ENCODE measurements at regions not wholly inside any gene's neighbourhood (a gene's known extent, or its start where the extent isn't known, plus 50 kb on each side); places are given as distances from the start of the nearest gene placed in this dataset.

GRCh38 chr2:11998626-11999378 lies 252.4 kb downstream of the LPIN1 start:
- no peak overlapping the region for H3K27ac ChIP-seq (ENCODE audit: low read length)
- 0 out of 2 replicates have a peak, but pooled peaks cover 2% of the 10 kb centered on the region for H3K9me3 ChIP-seq (ENCODE audit: control insufficient read depth, insufficient read depth, low read depth, low read length)
- TF ChIP-seq TCF7L2 (IDR thresholded peaks at IDR 0.05; ENCODE audit: low read depth, low read length) (no peak), SIN3A (IDR thresholded peaks at IDR 0.05; ENCODE audit: borderline replicate concordance, insufficient read depth, low read depth, low read length) (no peak), REST (IDR thresholded peaks at IDR 0.05; ENCODE audit: insufficient read depth in 1 of 2, low read depth in 2 of 2, low read length in 1 of 2) (no peak), CTCF (IDR thresholded peaks at IDR 0.05) (no peak), POLR2AphosphoS5 (IDR thresholded peaks at IDR 0.05; ENCODE audit: low read depth, low read length) (no peak)
- CTCF ChIA-PET, result no interaction called here
- ATAC-seq (no peak), DNase-seq (ENCODE audit: low read depth, low spot score) (no peak)
- H3K36me3 ChIP-seq (ENCODE audit: control insufficient read depth, insufficient read depth, low read length), result no peaks in the 10 kb centered on the region
- POLR2A ChIA-PET, result no interaction called here
- H3K4me1 ChIP-seq (ENCODE audit: control insufficient read depth, insufficient read depth, low read length), result no peaks in the 10 kb centered on the region
- no peaks in the 10 kb centered on the region for H3K27me3 ChIP-seq (ENCODE audit: control insufficient read depth, insufficient read depth, low read length)
- no peak overlapping the region for H3K4me3 ChIP-seq (ENCODE audit: low read depth in 2 of 2, low read length in 2 of 2)
- intact Hi-C loops (cut with micrococcal nuclease; ENCODE audit: unreplicated experiment), result no loop called here
- BruUV-seq (replicated peaks), result no TSS peak
- in situ Hi-C loops (cut with HindIII; ENCODE audit: low pct_unique_long_range_greater_than_20kb, low sequenced_read_pairs), result no loop called here

GRCh38 chr2:12001621-12002020 lies 255.2 kb downstream of the LPIN1 start:
- ChIA-PET CTCF (no interaction called here), POLR2A (no interaction called here)
- no TSS peak for BruUV-seq (replicated peaks)
- H3K27ac ChIP-seq (ENCODE audit: low read length), result no peak overlapping the region
- TF ChIP-seq REST (IDR thresholded peaks at IDR 0.05; ENCODE audit: insufficient read depth in 1 of 2, low read depth in 2 of 2, low read length in 1 of 2) (no peak), CTCF (IDR thresholded peaks at IDR 0.05) (no peak), TCF7L2 (IDR thresholded peaks at IDR 0.05; ENCODE audit: low read depth, low read length) (no peak), SIN3A (IDR thresholded peaks at IDR 0.05; ENCODE audit: borderline replicate concordance, insufficient read depth, low read depth, low read length) (no peak), POLR2AphosphoS5 (IDR thresholded peaks at IDR 0.05; ENCODE audit: low read depth, low read length) (no peak)
- ATAC-seq, result no peak
- H3K4me3 ChIP-seq (ENCODE audit: low read depth in 2 of 2, low read length in 2 of 2), result no peak overlapping the region
- intact Hi-C loops (cut with micrococcal nuclease; ENCODE audit: unreplicated experiment), result no loop called here
- no peaks in the 10 kb centered on the region for H3K27me3 ChIP-seq (ENCODE audit: control insufficient read depth, insufficient read depth, low read length)
- no peaks in the 10 kb centered on the region for H3K9me3 ChIP-seq (ENCODE audit: control insufficient read depth, insufficient read depth, low read depth, low read length)
- H3K36me3 ChIP-seq (ENCODE audit: control insufficient read depth, insufficient read depth, low read length), result no peaks in the 10 kb centered on the region
- 0 out of 2 replicates have a peak, but pooled peaks cover 8% of the 10 kb centered on the region for H3K4me1 ChIP-seq (ENCODE audit: control insufficient read depth, insufficient read depth, low read length)
- DNase-seq (ENCODE audit: low read depth, low spot score), result no peak
- in situ Hi-C loops (cut with HindIII; ENCODE audit: low pct_unique_long_range_greater_than_20kb, low sequenced_read_pairs), result no loop called here

Measured in Panc1 (cell line).